ENCODE measurements at regions not wholly inside any gene's neighbourhood (a gene's known extent, or its start where the extent isn't known, plus 50 kb on each side); places are given as distances from the start of the nearest gene placed in this dataset.

DNA sequence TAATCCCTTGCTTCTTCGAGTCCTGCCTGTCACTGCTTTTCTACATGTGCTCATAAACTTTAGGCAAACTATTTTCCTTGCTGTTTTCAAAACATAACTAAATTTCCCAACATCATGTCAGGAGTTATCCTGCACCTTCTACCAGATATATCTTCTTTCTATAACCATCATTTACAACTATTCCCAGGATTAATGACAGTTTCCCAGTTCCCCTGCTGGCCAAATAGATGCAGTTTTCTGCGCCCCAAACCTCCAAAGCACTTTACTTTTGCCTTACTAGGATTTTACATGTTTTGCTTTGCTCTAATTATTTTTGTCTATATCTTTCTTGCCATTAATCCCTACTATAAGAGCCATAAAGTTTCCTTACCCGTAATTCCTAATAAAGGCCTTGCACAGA is 122.5 kb downstream of the GLUL start:
- H3K4me1 Mint-ChIP-seq (ENCODE audit: low read depth, unreplicated experiment): no peaks in the 10 kb centered on the region
- H3K4me3 Mint-ChIP-seq (ENCODE audit: unreplicated experiment): no peak overlapping the region
- no peak overlapping the region for H3K27ac Mint-ChIP-seq (ENCODE audit: unreplicated experiment)
- no peaks in the 10 kb centered on the region for H3K36me3 Mint-ChIP-seq (ENCODE audit: unreplicated experiment)
- peaks cover 2% of the 10 kb centered on the region for H3K27me3 Mint-ChIP-seq (ENCODE audit: unreplicated experiment)
- TF ChIP-seq CTCF (IDR thresholded peaks at IDR 0.05; ENCODE audit: partially characterized antibody, unreplicated experiment): no peak
- DNase-seq: no peak
- no peaks in the 10 kb centered on the region for H3K9me3 Mint-ChIP-seq (ENCODE audit: unreplicated experiment)

DNA sequence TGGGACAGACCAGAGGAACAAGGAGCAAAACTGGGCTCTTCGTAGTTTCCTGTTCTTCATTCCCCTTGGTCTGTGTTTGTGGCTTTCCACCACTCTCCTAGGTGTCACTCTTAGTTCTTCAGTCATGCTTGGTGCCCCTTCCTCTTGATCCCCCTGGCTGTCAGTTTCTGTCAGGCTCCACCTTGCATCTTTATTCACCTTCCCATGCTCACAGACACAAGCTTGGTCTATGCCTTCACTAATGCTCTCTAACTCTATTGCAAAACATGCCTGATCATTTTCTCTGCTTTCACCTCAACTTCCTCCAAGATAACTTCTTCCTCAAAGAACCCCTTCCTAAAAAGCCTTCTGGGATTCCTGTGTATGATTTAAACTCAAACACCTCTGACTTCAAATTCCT is 122.9 kb downstream of the GLUL start:
- Mint-ChIP-seq H3K36me3 (ENCODE audit: unreplicated experiment) (no peaks in the 10 kb centered on the region), H3K4me1 (ENCODE audit: low read depth, unreplicated experiment) (no peaks in the 10 kb centered on the region), H3K4me3 (ENCODE audit: unreplicated experiment) (no peak overlapping the region), H3K27ac (ENCODE audit: unreplicated experiment) (no peak overlapping the region), H3K9me3 (ENCODE audit: unreplicated experiment) (no peaks in the 10 kb centered on the region), H3K27me3 (ENCODE audit: unreplicated experiment) (peaks cover 2% of the 10 kb centered on the region)
- DNase-seq: no peak
- TF ChIP-seq CTCF (IDR thresholded peaks at IDR 0.05; ENCODE audit: partially characterized antibody, unreplicated experiment): no peak

DNA sequence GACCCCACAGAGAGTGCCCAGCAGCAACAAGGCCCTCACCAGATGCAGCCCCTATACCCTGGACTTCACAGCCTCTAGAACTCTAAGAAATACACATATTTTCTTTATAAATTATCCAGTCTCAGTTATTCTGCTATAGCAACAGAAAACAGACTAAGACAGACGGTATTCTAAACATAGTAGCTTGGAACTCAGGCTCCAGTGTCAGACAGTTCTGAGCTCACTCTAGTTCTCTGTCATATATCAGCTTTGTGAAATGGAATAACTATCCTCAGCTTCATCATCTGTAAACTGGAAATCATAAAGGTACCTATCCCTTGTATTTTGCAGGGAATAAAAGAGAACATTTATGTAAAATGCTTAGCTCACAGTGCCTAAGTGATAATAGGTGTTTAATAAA is 127.4 kb downstream of the GLUL start:
- Mint-ChIP-seq H3K27ac (ENCODE audit: unreplicated experiment) (no peak overlapping the region), H3K9me3 (ENCODE audit: unreplicated experiment) (no peaks in the 10 kb centered on the region), H3K4me3 (ENCODE audit: unreplicated experiment) (no peak overlapping the region), H3K27me3 (ENCODE audit: unreplicated experiment) (no peaks in the 10 kb centered on the region), H3K36me3 (ENCODE audit: unreplicated experiment) (no peaks in the 10 kb centered on the region), H3K4me1 (ENCODE audit: low read depth, unreplicated experiment) (no peaks in the 10 kb centered on the region)
- TF ChIP-seq CTCF (IDR thresholded peaks at IDR 0.05; ENCODE audit: partially characterized antibody, unreplicated experiment): no peak
- no peak for DNase-seq

DNA sequence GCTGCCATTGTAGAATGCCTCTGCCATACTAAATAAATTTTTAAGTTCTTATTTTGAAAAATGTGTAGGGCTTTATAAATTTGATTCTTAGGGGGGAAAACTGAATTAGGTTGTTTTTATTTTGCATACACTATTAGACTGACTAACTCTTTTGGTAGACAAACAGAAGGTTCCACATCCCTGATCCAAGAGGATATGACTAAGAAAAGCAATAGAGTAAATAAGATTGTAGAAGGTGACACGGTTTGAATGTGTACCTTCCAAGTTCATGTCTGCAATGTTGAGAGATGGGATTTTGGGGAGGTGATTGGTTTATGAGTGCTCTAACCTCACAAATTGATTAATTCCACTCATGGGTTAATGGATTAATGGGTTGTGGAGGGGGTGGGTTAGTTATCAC is 127.9 kb downstream of the GLUL start:
- Mint-ChIP-seq H3K9me3 (ENCODE audit: unreplicated experiment) (no peaks in the 10 kb centered on the region), H3K36me3 (ENCODE audit: unreplicated experiment) (no peaks in the 10 kb centered on the region), H3K27ac (ENCODE audit: unreplicated experiment) (no peak overlapping the region), H3K4me3 (ENCODE audit: unreplicated experiment) (no peak overlapping the region), H3K27me3 (ENCODE audit: unreplicated experiment) (no peaks in the 10 kb centered on the region), H3K4me1 (ENCODE audit: low read depth, unreplicated experiment) (no peaks in the 10 kb centered on the region)
- no peak for TF ChIP-seq CTCF (IDR thresholded peaks at IDR 0.05; ENCODE audit: partially characterized antibody, unreplicated experiment)
- no peak for DNase-seq

GRCh38 chr1:182262425-182262824 is 129.2 kb downstream of the GLUL start:
- H3K27me3 Mint-ChIP-seq (ENCODE audit: unreplicated experiment): no peaks in the 10 kb centered on the region
- no peaks in the 10 kb centered on the region for H3K36me3 Mint-ChIP-seq (ENCODE audit: unreplicated experiment)
- no peak for TF ChIP-seq CTCF (IDR thresholded peaks at IDR 0.05; ENCODE audit: partially characterized antibody, unreplicated experiment)
- DNase-seq: no peak
- H3K4me3 Mint-ChIP-seq (ENCODE audit: unreplicated experiment): no peak overlapping the region
- no peaks in the 10 kb centered on the region for H3K4me1 Mint-ChIP-seq (ENCODE audit: low read depth, unreplicated experiment)
- no peaks in the 10 kb centered on the region for H3K9me3 Mint-ChIP-seq (ENCODE audit: unreplicated experiment)
- H3K27ac Mint-ChIP-seq (ENCODE audit: unreplicated experiment): no peak overlapping the region

All from glutamatergic neuron (in vitro differentiated cells).